ENCODE measurements at regions not wholly inside any gene's neighbourhood (a gene's known extent, or its start where the extent isn't known, plus 50 kb on each side); places are given as distances from the start of the nearest gene placed in this dataset.

GRCh38 chr1:215426101-215426500 is 141.0 kb upstream of the KCTD3 start:
- no peak for TF ChIP-seq POLR2A (IDR thresholded peaks at IDR 0.05)
- no peak for TF ChIP-seq CTCF (IDR thresholded peaks at IDR 0.05)
